ENCODE measurements at regions not wholly inside any gene's neighbourhood (a gene's known extent, or its start where the extent isn't known, plus 50 kb on each side); places are given as distances from the start of the nearest gene placed in this dataset.

DNA sequence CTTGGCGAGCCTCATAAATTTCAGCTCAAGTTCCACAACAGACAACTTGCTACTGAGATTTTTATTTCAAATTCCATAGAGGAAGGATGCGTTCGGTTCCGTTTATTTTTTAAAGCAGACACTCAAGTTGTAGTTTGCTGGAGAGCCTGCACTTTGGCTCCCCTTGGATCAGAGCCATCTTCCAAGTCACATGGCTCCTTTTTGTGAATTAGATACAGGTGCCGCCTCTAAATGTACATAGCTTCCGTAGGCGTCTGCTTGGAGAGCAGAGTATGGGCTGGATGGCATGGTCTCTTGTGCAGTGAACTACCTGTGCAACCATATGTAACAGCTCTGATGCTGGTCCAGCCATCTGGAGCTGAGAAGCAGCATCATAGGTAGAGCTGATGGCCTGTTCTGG is 73.9 kb upstream of the WWC1 start:
- TF ChIP-seq POLR2AphosphoS5 (IDR thresholded peaks at IDR 0.05) (no peak), POLR2A (IDR thresholded peaks at IDR 0.05) (no peak)
- TF ChIP-seq, protein P1, sequence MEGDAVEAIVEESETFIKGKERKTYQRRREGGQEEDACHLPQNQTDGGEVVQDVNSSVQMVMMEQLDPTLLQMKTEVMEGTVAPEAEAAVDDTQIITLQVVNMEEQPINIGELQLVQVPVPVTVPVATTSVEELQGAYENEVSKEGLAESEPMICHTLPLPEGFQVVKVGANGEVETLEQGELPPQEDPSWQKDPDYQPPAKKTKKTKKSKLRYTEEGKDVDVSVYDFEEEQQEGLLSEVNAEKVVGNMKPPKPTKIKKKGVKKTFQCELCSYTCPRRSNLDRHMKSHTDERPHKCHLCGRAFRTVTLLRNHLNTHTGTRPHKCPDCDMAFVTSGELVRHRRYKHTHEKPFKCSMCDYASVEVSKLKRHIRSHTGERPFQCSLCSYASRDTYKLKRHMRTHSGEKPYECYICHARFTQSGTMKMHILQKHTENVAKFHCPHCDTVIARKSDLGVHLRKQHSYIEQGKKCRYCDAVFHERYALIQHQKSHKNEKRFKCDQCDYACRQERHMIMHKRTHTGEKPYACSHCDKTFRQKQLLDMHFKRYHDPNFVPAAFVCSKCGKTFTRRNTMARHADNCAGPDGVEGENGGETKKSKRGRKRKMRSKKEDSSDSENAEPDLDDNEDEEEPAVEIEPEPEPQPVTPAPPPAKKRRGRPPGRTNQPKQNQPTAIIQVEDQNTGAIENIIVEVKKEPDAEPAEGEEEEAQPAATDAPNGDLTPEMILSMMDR (IDR thresholded peaks at IDR 0.05 in 8 of 11, conservative IDR thresholded peaks at IDR 0.05 in 3 of 11), result no peak
